Activated CD4-positive, alpha-beta T cell treated with anti-CD3 and anti-CD28 coated beads, Interleukin-2, amount 10 ng/mL, durations not matched to agents 7 days and 5 days (primary cell): ENCODE measurements at regions not wholly inside any gene's neighbourhood (a gene's known extent, or its start where the extent isn't known, plus 50 kb on each side); places are given as distances from the start of the nearest gene placed in this dataset.

Source experiments
- CTCF ChIA-PET: fragments of 350-600 bp; sonication (Branson Sonifier 250); formaldehyde crosslinking; loops from one replicate; lab custom pipeline; 2021; ENCODE audit warnings: antibody characterized with exemption; lab: Charles Lee
- POLR2A ChIA-PET: fragments of 350-600 bp; sonication (Branson Sonifier 250); formaldehyde crosslinking; loops from one replicate; lab custom pipeline; 2021; ENCODE audit warnings: antibody characterized with exemption; lab: Charles Lee
- DNase-seq: peaks from one replicate; pipeline ENCODE4 v3.0.0-alpha.2; 2020
- H3K27ac Mint-ChIP-seq: one replicate; pipeline ENCODE4 v1.8.0; 2021; ENCODE audit warnings: mild to moderate bottlenecking, moderate library complexity, mixed read lengths
- H3K27me3 Mint-ChIP-seq: one replicate; pipeline ENCODE4 v1.8.0; 2021; ENCODE audit warnings: mixed read lengths
- H3K36me3 Mint-ChIP-seq: one replicate; pipeline ENCODE4 v1.8.0; 2021; ENCODE audit warnings: low read depth, mixed read lengths
- H3K4me1 Mint-ChIP-seq: one replicate; pipeline ENCODE4 v1.8.0; 2021; ENCODE audit warnings: mixed read lengths
- H3K4me3 Mint-ChIP-seq: one replicate; pipeline ENCODE4 v1.8.0; 2021; ENCODE audit warnings: mild to moderate bottlenecking, moderate library complexity, mixed read lengths
- H3K9me3 Mint-ChIP-seq: one replicate; pipeline ENCODE4 v1.8.0; 2021; ENCODE audit warnings: mixed read lengths

- POLR2A ChIA-PET = no interaction called here
- H3K9me3 Mint-ChIP-seq = peaks cover 7% of the 10 kb centered on the region
- no peaks in the 10 kb centered on the region for H3K36me3 Mint-ChIP-seq
- no peak for DNase-seq
- no peak overlapping the region for H3K27ac Mint-ChIP-seq
- no peaks in the 10 kb centered on the region for H3K4me1 Mint-ChIP-seq
- no peaks in the 10 kb centered on the region for H3K27me3 Mint-ChIP-seq
- H3K4me3 Mint-ChIP-seq = no peak overlapping the region
- CTCF ChIA-PET = no interaction called here
Observed at GRCh38 chr4:175033162-175033561, 115.0 kb downstream of the ADAM29 start.

- Mint-ChIP-seq H3K4me3 (no peak overlapping the region), H3K4me1 (no peaks in the 10 kb centered on the region), H3K9me3 (peaks cover 3% of the 10 kb centered on the region), H3K27ac (no peak overlapping the region), H3K27me3 (no peaks in the 10 kb centered on the region), H3K36me3 (no peaks in the 10 kb centered on the region)
- no peak for DNase-seq
- CTCF ChIA-PET = no interaction called here
- POLR2A ChIA-PET = no interaction called here
Observed at GRCh38 chr4:175034007-175034406, 115.8 kb downstream of the ADAM29 start.

GRCh38 chr4:175034986-175035705 is 117.0 kb downstream of the ADAM29 start:
- POLR2A ChIA-PET = no interaction called here
- H3K27ac Mint-ChIP-seq = no peak overlapping the region
- H3K4me1 Mint-ChIP-seq = no peaks in the 10 kb centered on the region
- no peaks in the 10 kb centered on the region for H3K36me3 Mint-ChIP-seq
- CTCF ChIA-PET = interaction anchor here (0.6 kb wide), 1 partner anchor 32 kb away, joined by 4 read pairs; no protein-coding TSS in a partner anchor
- no peak overlapping the region for H3K4me3 Mint-ChIP-seq
- peaks cover 3% of the 10 kb centered on the region for H3K9me3 Mint-ChIP-seq
- no peaks in the 10 kb centered on the region for H3K27me3 Mint-ChIP-seq
- DNase-seq = no peak

- POLR2A ChIA-PET = no interaction called here
- no peaks in the 10 kb centered on the region for H3K4me1 Mint-ChIP-seq
- CTCF ChIA-PET = no interaction called here
Observed at GRCh38 chr4:175035905-175036304, 117.7 kb downstream of the ADAM29 start.

GRCh38 chr4:175048111-175048784 is 130.1 kb downstream of the ADAM29 start:
- H3K27me3 Mint-ChIP-seq = no peaks in the 10 kb centered on the region
- CTCF ChIA-PET = no interaction called here
- H3K4me3 Mint-ChIP-seq = no peak overlapping the region
- peaks cover 5% of the 10 kb centered on the region for H3K9me3 Mint-ChIP-seq
- DNase-seq = no peak
- H3K4me1 Mint-ChIP-seq = no peaks in the 10 kb centered on the region
- POLR2A ChIA-PET = no interaction called here
- H3K27ac Mint-ChIP-seq = no peak overlapping the region
- H3K36me3 Mint-ChIP-seq = no peaks in the 10 kb centered on the region

More at GRCh38 chr4:175035905-175036304, 117.7 kb downstream of the ADAM29 start:
- H3K27me3 Mint-ChIP-seq = no peaks in the 10 kb centered on the region
- H3K9me3 Mint-ChIP-seq = peaks cover 5% of the 10 kb centered on the region
- no peak overlapping the region for H3K4me3 Mint-ChIP-seq
- no peaks in the 10 kb centered on the region for H3K36me3 Mint-ChIP-seq
- DNase-seq = no peak
- H3K27ac Mint-ChIP-seq = no peak overlapping the region

- Mint-ChIP-seq H3K9me3 (peaks cover 5% of the 10 kb centered on the region), H3K27ac (no peak overlapping the region), H3K27me3 (no peaks in the 10 kb centered on the region), H3K4me3 (no peak overlapping the region), H3K36me3 (no peaks in the 10 kb centered on the region), H3K4me1 (no peaks in the 10 kb centered on the region)
- POLR2A ChIA-PET = no interaction called here
- DNase-seq = no peak
- CTCF ChIA-PET = no interaction called here
Observed at GRCh38 chr4:175048906-175049305, 130.7 kb downstream of the ADAM29 start.

- Mint-ChIP-seq H3K36me3 (no peaks in the 10 kb centered on the region), H3K9me3 (peaks cover 2% of the 10 kb centered on the region), H3K4me3 (no peak overlapping the region), H3K4me1 (no peaks in the 10 kb centered on the region), H3K27me3 (no peaks in the 10 kb centered on the region), H3K27ac (no peak overlapping the region)
- ChIA-PET CTCF (no interaction called here), POLR2A (no interaction called here)
- DNase-seq = no peak
Observed at GRCh38 chr4:175051974-175052373, 133.8 kb downstream of the ADAM29 start.

GRCh38 chr4:175054980-175055379 is 136.8 kb downstream of the ADAM29 start:
- no peaks in the 10 kb centered on the region for H3K27me3 Mint-ChIP-seq
- no peaks in the 10 kb centered on the region for H3K36me3 Mint-ChIP-seq
- no peaks in the 10 kb centered on the region for H3K4me1 Mint-ChIP-seq
- CTCF ChIA-PET = no interaction called here
- peaks cover 2% of the 10 kb centered on the region for H3K9me3 Mint-ChIP-seq
- no peak for DNase-seq
- H3K4me3 Mint-ChIP-seq = no peak overlapping the region
- H3K27ac Mint-ChIP-seq = no peak overlapping the region
- POLR2A ChIA-PET = interaction anchor here (0.7 kb wide), 1 partner anchor 86 kb away, joined by 4 read pairs; no protein-coding TSS in a partner anchor

- CTCF ChIA-PET = no interaction called here
Observed at GRCh38 chr4:175062183-175062592, 144.0 kb downstream of the ADAM29 start.

GRCh38 chr4:175065228-175065627 is 147.1 kb downstream of the ADAM29 start:
- H3K27ac Mint-ChIP-seq = no peak overlapping the region
- POLR2A ChIA-PET = no interaction called here
- CTCF ChIA-PET = no interaction called here
- H3K4me1 Mint-ChIP-seq = no peaks in the 10 kb centered on the region
- no peak for DNase-seq
- H3K4me3 Mint-ChIP-seq = no peak overlapping the region
- no peaks in the 10 kb centered on the region for H3K9me3 Mint-ChIP-seq
- no peaks in the 10 kb centered on the region for H3K36me3 Mint-ChIP-seq
- H3K27me3 Mint-ChIP-seq = no peaks in the 10 kb centered on the region

More at GRCh38 chr4:175062183-175062592, 144.0 kb downstream of the ADAM29 start:
- no peaks in the 10 kb centered on the region for H3K27me3 Mint-ChIP-seq
- H3K27ac Mint-ChIP-seq = no peak overlapping the region
- no peak overlapping the region for H3K4me3 Mint-ChIP-seq
- POLR2A ChIA-PET = no interaction called here
- H3K4me1 Mint-ChIP-seq = no peaks in the 10 kb centered on the region
- H3K9me3 Mint-ChIP-seq = no peaks in the 10 kb centered on the region
- no peaks in the 10 kb centered on the region for H3K36me3 Mint-ChIP-seq
- no peak for DNase-seq

- Mint-ChIP-seq H3K9me3 (no peaks in the 10 kb centered on the region), H3K27ac (no peak overlapping the region), H3K36me3 (no peaks in the 10 kb centered on the region), H3K4me1 (no peaks in the 10 kb centered on the region), H3K4me3 (no peak overlapping the region), H3K27me3 (no peaks in the 10 kb centered on the region)
- POLR2A ChIA-PET = no interaction called here
- no peak for DNase-seq
- CTCF ChIA-PET = interaction anchor here (0.6 kb wide), 1 partner anchor 32 kb away, joined by 4 read pairs; no protein-coding TSS in a partner anchor
Observed at GRCh38 chr4:175066923-175067627, 148.9 kb downstream of the ADAM29 start.

- Mint-ChIP-seq H3K4me3 (no peak overlapping the region), H3K9me3 (no peaks in the 10 kb centered on the region), H3K27ac (no peak overlapping the region), H3K36me3 (no peaks in the 10 kb centered on the region), H3K27me3 (no peaks in the 10 kb centered on the region), H3K4me1 (no peaks in the 10 kb centered on the region)
- ChIA-PET CTCF (no interaction called here), POLR2A (no interaction called here)
- DNase-seq = no peak
Observed at GRCh38 chr4:175068266-175068665, 150.1 kb downstream of the ADAM29 start.

GRCh38 chr4:175070444-175070843 is 152.3 kb downstream of the ADAM29 start:
- no peak overlapping the region for H3K27ac Mint-ChIP-seq
- ChIA-PET POLR2A (no interaction called here), CTCF (no interaction called here)
- no peak overlapping the region for H3K4me3 Mint-ChIP-seq
- no peaks in the 10 kb centered on the region for H3K9me3 Mint-ChIP-seq
- DNase-seq = no peak
- H3K36me3 Mint-ChIP-seq = no peaks in the 10 kb centered on the region
- H3K4me1 Mint-ChIP-seq = no peaks in the 10 kb centered on the region
- H3K27me3 Mint-ChIP-seq = no peaks in the 10 kb centered on the region
